GM12878 (cell line): ENCODE measurements at regions not wholly inside any gene's neighbourhood (a gene's known extent, or its start where the extent isn't known, plus 50 kb on each side); places are given as distances from the start of the nearest gene placed in this dataset.

Source experiments
- ATAC-seq: fragments of 200-7000 bp; cut with Tn5 transposase; 3 replicates; pipeline ENCODE4 v1.9.1; 2020; ENCODE audit warnings: mild to moderate bottlenecking, moderate library complexity
- BruUV-seq: library from RNA; stranded (reverse); fragments of 400-500 nt; replicated peaks from 2 replicates; lab custom pipeline; 2021; lab: Mats Ljungman, UMichigan
- CTCF ChIA-PET: fragments of 300-600 bp; sonication (Branson Sonifier 250); formaldehyde crosslinking; extraction: SDS; loops from one replicate; lab custom pipeline; 2021; ENCODE audit warnings: inconsistent platforms; lab: Yijun Ruan, JAX
- POLR2A ChIA-PET: fragments of 350-600 bp; formaldehyde crosslinking; extraction: SDS; loops from one replicate; lab custom pipeline; 2021; ENCODE audit warnings: inconsistent platforms; lab: Charles Lee
- RAD21 ChIA-PET: fragments of 300-600 bp; sonication (Branson Sonifier 250); formaldehyde crosslinking; loops from one replicate; lab custom pipeline; 2023; ENCODE audit warnings: antibody characterized with exemption; ENCODE audit not compliant: unreplicated experiment; lab: Charles Lee
- SMC1A ChIA-PET: fragments of 300-600 bp; sonication (Branson Sonifier 250); formaldehyde crosslinking; loops from one replicate; lab custom pipeline; 2023; ENCODE audit not compliant: unreplicated experiment, uncharacterized antibody; lab: Charles Lee
- DNase-seq: peaks from one replicate; pipeline ENCODE4 v3.0.0-alpha.2; 2011; ENCODE audit warnings: low read depth, low spot score
- FAIRE-seq: peaks from 3 replicates; lab custom pipeline; 2011; peaks lifted over from hg19 to GRCh38; lab: Jason Lieb, UNC
- H2AFZ ChIP-seq: 2 replicates; pipeline ENCODE4 v1.6.0; 2011; ENCODE audit warnings: low read depth, low read length, control low read depth; ENCODE audit not compliant: control insufficient read depth
- H3K27ac ChIP-seq: 2 replicates; pipeline ENCODE4 v1.5.1; 2011; ENCODE audit warnings: control low read depth; ENCODE audit not compliant: control insufficient read depth, insufficient read depth
- H3K27me3 ChIP-seq, 2 experiments: replicated peaks in 1 of 2; 2 replicates each; pipeline versions ENCODE4 v1.6.0 to v1.6.1; 2011; ENCODE audit warnings: low read length in 1 of 2; ENCODE audit not compliant: control insufficient read depth in 2 of 2, insufficient read depth in 2 of 2
- H3K36me3 ChIP-seq, 2 experiments: 2 replicates each; pipeline ENCODE4 v1.5.1; 2011; ENCODE audit warnings: low read length in 1 of 2; ENCODE audit not compliant: control insufficient read depth in 2 of 2, insufficient read depth in 2 of 2
- H3K4me1 ChIP-seq: 2 replicates; pipeline ENCODE4 v1.6.1; 2011; ENCODE audit warnings: mild to moderate bottlenecking, low read length, moderate library complexity, mixed read lengths; ENCODE audit not compliant: control insufficient read depth, insufficient read depth
- H3K4me2 ChIP-seq: 2 replicates; pipeline ENCODE4 v1.6.0; 2011; ENCODE audit warnings: control low read depth; ENCODE audit not compliant: control insufficient read depth, insufficient read depth
- H3K4me3 ChIP-seq: fragments of 200-600 bp; sonication (generic); 2 replicates; pipeline ENCODE4 v1.5.1; 2016
- H3K79me2 ChIP-seq: 2 replicates; pipeline ENCODE4 v1.6.0; 2011; ENCODE audit warnings: low read length; ENCODE audit not compliant: control insufficient read depth, insufficient read depth
- H3K9ac ChIP-seq: 2 replicates; pipeline ENCODE4 v1.8.0; 2011; ENCODE audit warnings: low read length, control low read depth, mixed read lengths; ENCODE audit not compliant: control insufficient read depth, insufficient read depth
- H3K9me3 ChIP-seq: replicated peaks from 3 replicates; pipeline ENCODE4 v1.5.1; 2011; ENCODE audit warnings: mild to moderate bottlenecking, low read length; ENCODE audit not compliant: control insufficient read depth, insufficient read depth
- H4K20me1 ChIP-seq: 2 replicates; pipeline ENCODE4 v1.6.0; 2011; ENCODE audit not compliant: control insufficient read depth, insufficient read depth
- CBX5 ChIP-seq: sonication (generic); IDR thresholded peaks from 2 replicates; pipeline ENCODE4 v1.6.1; 2016; ENCODE audit warnings: low read depth, moderate library complexity, mild to moderate bottlenecking, inconsistent platforms
- ETV6 ChIP-seq, 2 experiments: fragments of 450-650 bp in 1 of 2; IDR thresholded peaks in 1 of 2; conservative IDR thresholded peaks in 1 of 2; 2 replicates each; pipeline ENCODE4 v1.6.1; 2014; ENCODE audit warnings: antibody characterized with exemption in 1 of 2, borderline replicate concordance in 1 of 2, low read depth in 1 of 2, mild to moderate bottlenecking in 1 of 2, moderate library complexity in 1 of 2
- GABPA ChIP-seq: IDR thresholded peaks from 2 replicates; pipeline ENCODE4 v1.6.1; 2014; ENCODE audit warnings: antibody characterized with exemption, low read depth, mild to moderate bottlenecking, inconsistent platforms
- MTA2 ChIP-seq: fragments of 450-650 bp; IDR thresholded peaks from 2 replicates; pipeline ENCODE4 v1.6.1; 2016; ENCODE audit warnings: low read depth, mild to moderate bottlenecking, moderate library complexity
- MTA3 ChIP-seq: IDR thresholded peaks from 2 replicates; pipeline ENCODE4 v1.6.1; 2012; ENCODE audit warnings: low read length, inconsistent platforms, borderline replicate concordance
- RAD51 ChIP-seq: fragments of 450-650 bp; IDR thresholded peaks from 2 replicates; pipeline ENCODE4 v1.6.1; 2016; ENCODE audit warnings: moderate library complexity, mild to moderate bottlenecking, inconsistent platforms
- SREBF1 ChIP-seq: IDR thresholded peaks from 2 replicates; pipeline ENCODE4 v1.6.1; 2012; ENCODE audit warnings: mild to moderate bottlenecking, low read length
- SREBF2 ChIP-seq: IDR thresholded peaks from 2 replicates; pipeline ENCODE4 v1.6.1; 2012; ENCODE audit warnings: mild to moderate bottlenecking, low read length
- ZNF207 ChIP-seq: fragments of 450-650 bp; IDR thresholded peaks from 2 replicates; pipeline ENCODE4 v1.6.1; 2014; ENCODE audit warnings: antibody characterized with exemption, mild to moderate bottlenecking, borderline replicate concordance
- ZSCAN29 ChIP-seq: fragments of 450-650 bp; IDR thresholded peaks from 2 replicates; pipeline ENCODE4 v1.6.1; 2017; ENCODE audit warnings: mild to moderate bottlenecking, moderate library complexity
- WGBS: methylation state at CpG from one replicate; pipeline ENCODE4 v1.1.6; 2016; ENCODE audit warnings: low lambda C conversion rate; ENCODE audit not compliant: insufficient replicate concordance, insufficient coverage; ENCODE audit errors: missing lambda C conversion rate; 5-methylcytosine and 5-hydroxymethylcytosine counted together
- in situ Hi-C: fragments of 300-500 bp; cut with MboI; formaldehyde crosslinking; loops from 9 replicates; pipeline ENCODE4 v1.14.3; 2018; ENCODE audit warnings: mixed read lengths
- intact Hi-C: fragments of 100-400 bp; cut with micrococcal nuclease; formaldehyde crosslinking; loops from one replicate; pipeline ENCODE4 v1.14.2; 2022; ENCODE audit not compliant: unreplicated experiment
- TF ChIP-seq, protein P1 (sequence below), 3 experiments: IDR thresholded peaks in 2 of 3; conservative IDR thresholded peaks in 1 of 3; 2 replicates each; pipeline ENCODE4 v1.5.1; 2011; ENCODE audit warnings: low read depth in 3 of 3, low read length in 3 of 3, mild to moderate bottlenecking in 3 of 3, control low read depth in 2 of 3, moderate library complexity in 2 of 3, inconsistent platforms in 1 of 3, mixed read lengths in 1 of 3; ENCODE audit not compliant: control insufficient read depth in 2 of 3, insufficient read depth in 1 of 3; ENCODE audit errors: extremely low read depth in 1 of 3

DNA sequence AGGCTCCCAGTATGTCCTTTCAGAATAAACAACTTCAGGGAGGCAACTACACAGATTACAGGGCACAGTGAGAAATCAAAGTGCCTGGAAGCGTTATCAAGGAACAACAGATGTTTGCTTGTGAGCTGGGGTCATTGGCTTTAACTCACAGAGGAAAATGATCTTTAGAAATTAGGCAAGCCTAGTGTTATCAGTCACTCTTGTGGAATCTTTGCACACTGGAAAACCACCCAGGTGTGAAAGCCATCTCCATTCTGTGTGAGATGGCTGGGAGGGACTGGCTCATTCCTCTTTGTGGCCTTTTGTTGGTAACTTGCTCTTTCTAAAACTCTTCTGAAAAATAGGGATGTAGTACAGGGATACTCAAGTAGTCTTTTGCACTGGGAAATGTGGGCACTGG lies 716.0 kb downstream of the XPNPEP1 start:
- TF ChIP-seq SREBF2, result no peak
- TF ChIP-seq ZSCAN29, result no peak
- no peak for TF ChIP-seq ETV6 (conservative IDR thresholded peaks at IDR 0.05 in 1 of 2, IDR thresholded peaks at IDR 0.05 in 1 of 2; ENCODE audit: borderline replicate concordance in 1 of 2, low read depth in 1 of 2)
- no peak for TF ChIP-seq ZNF207
- no peak for TF ChIP-seq MTA2
- TF ChIP-seq GABPA, result no peak
- TF ChIP-seq CBX5, result no peak
- no peak for TF ChIP-seq RAD51
- no peak for TF ChIP-seq MTA3
- TF ChIP-seq, protein P1, sequence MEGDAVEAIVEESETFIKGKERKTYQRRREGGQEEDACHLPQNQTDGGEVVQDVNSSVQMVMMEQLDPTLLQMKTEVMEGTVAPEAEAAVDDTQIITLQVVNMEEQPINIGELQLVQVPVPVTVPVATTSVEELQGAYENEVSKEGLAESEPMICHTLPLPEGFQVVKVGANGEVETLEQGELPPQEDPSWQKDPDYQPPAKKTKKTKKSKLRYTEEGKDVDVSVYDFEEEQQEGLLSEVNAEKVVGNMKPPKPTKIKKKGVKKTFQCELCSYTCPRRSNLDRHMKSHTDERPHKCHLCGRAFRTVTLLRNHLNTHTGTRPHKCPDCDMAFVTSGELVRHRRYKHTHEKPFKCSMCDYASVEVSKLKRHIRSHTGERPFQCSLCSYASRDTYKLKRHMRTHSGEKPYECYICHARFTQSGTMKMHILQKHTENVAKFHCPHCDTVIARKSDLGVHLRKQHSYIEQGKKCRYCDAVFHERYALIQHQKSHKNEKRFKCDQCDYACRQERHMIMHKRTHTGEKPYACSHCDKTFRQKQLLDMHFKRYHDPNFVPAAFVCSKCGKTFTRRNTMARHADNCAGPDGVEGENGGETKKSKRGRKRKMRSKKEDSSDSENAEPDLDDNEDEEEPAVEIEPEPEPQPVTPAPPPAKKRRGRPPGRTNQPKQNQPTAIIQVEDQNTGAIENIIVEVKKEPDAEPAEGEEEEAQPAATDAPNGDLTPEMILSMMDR (IDR thresholded peaks at IDR 0.05 in 2 of 3, conservative IDR thresholded peaks at IDR 0.05 in 1 of 3; ENCODE audit: control insufficient read depth in 2 of 3, extremely low read depth in 1 of 3, insufficient read depth in 1 of 3, low read depth in 3 of 3, low read length in 3 of 3), result no peak
- TF ChIP-seq SREBF1, result no peak
- TF ChIP-seq, all 136 proteins: peak for 0
- BruUV-seq, result no TSS peak
- CTCF ChIA-PET, result no interaction called here
- H2AFZ ChIP-seq, result no peak overlapping the region
- H3K36me3 ChIP-seq, result no peaks in the 10 kb centered on the region
- DNase-seq (no peak), FAIRE-seq (no peak), ATAC-seq (no peak)
- no peaks in the 10 kb centered on the region for H4K20me1 ChIP-seq
- no peaks in the 10 kb centered on the region for H3K27me3 ChIP-seq
- no peak overlapping the region for H3K4me3 ChIP-seq
- SMC1A ChIA-PET, result no interaction called here
- intact Hi-C loops, result no loop called here
- in situ Hi-C loops, result no loop called here
- 6% methylated on average over 1 of the region's 1 CpG for whole genome bisulfite sequencing
- no peak overlapping the region for H3K4me2 ChIP-seq
- no peaks in the 10 kb centered on the region for H3K9me3 ChIP-seq
- POLR2A ChIA-PET, result no interaction called here
- no peak overlapping the region for H3K27ac ChIP-seq
- H3K4me1 ChIP-seq, result no peaks in the 10 kb centered on the region
- RAD21 ChIA-PET, result no interaction called here
- H3K79me2 ChIP-seq, result no peaks in the 10 kb centered on the region
- H3K9ac ChIP-seq, result no peak overlapping the region
